ENCODE measurements at regions not wholly inside any gene's neighbourhood (a gene's known extent, or its start where the extent isn't known, plus 50 kb on each side); places are given as distances from the start of the nearest gene placed in this dataset.

- Histone ChIP-seq H3K27me3 (ENCODE audit: control insufficient read depth, insufficient read depth, low read length) (no peaks in the 10 kb centered on the region), H3K4me3 (ENCODE audit: low read depth, low read length) (no peak overlapping the region), H3K4me1 (no peaks in the 10 kb centered on the region), H3K9ac (no peak overlapping the region), H3K79me2 (no peaks in the 10 kb centered on the region), H2AFZ (no peak overlapping the region), H3K9me3 (ENCODE audit: control insufficient read depth, low read length) (no peaks in the 10 kb centered on the region), H3K36me3 (ENCODE audit: control insufficient read depth, insufficient read depth, low read length) (no peaks in the 10 kb centered on the region), H3K4me2 (ENCODE audit: low read length) (no peak overlapping the region), H3K27ac (no peak overlapping the region)
- no peak for TF ChIP-seq CTCF (IDR thresholded peaks at IDR 0.05)
These were observed 916.2 kb downstream of the METTL15 start for GRCh38 chr11:29024386-29024785.

GRCh38 chr11:29023761-29024160 lies 915.6 kb downstream of the METTL15 start:
- Histone ChIP-seq H3K9ac (no peak overlapping the region), H3K27me3 (ENCODE audit: control insufficient read depth, insufficient read depth, low read length) (no peaks in the 10 kb centered on the region), H3K4me3 (ENCODE audit: low read depth, low read length) (no peak overlapping the region), H3K9me3 (ENCODE audit: control insufficient read depth, low read length) (no peaks in the 10 kb centered on the region), H3K4me1 (no peaks in the 10 kb centered on the region), H3K36me3 (ENCODE audit: control insufficient read depth, insufficient read depth, low read length) (no peaks in the 10 kb centered on the region), H3K4me2 (ENCODE audit: low read length) (no peak overlapping the region), H3K79me2 (no peaks in the 10 kb centered on the region), H2AFZ (no peak overlapping the region), H3K27ac (no peak overlapping the region)
- TF ChIP-seq CTCF (IDR thresholded peaks at IDR 0.05), result no peak

- no peak overlapping the region for H3K4me2 ChIP-seq (ENCODE audit: low read length)
- H3K27me3 ChIP-seq (ENCODE audit: control insufficient read depth, insufficient read depth, low read length), result no peaks in the 10 kb centered on the region
- H3K27ac ChIP-seq, result no peak overlapping the region
- TF ChIP-seq CTCF (IDR thresholded peaks at IDR 0.05), result no peak
- H3K4me1 ChIP-seq, result no peaks in the 10 kb centered on the region
- no peak overlapping the region for H3K9ac ChIP-seq
- no peak overlapping the region for H3K4me3 ChIP-seq (ENCODE audit: low read depth, low read length)
- no peaks in the 10 kb centered on the region for H3K9me3 ChIP-seq (ENCODE audit: control insufficient read depth, low read length)
- no peaks in the 10 kb centered on the region for H3K36me3 ChIP-seq (ENCODE audit: control insufficient read depth, insufficient read depth, low read length)
- H2AFZ ChIP-seq, result no peak overlapping the region
- H3K79me2 ChIP-seq, result no peaks in the 10 kb centered on the region
These were observed 914.5 kb downstream of the METTL15 start for GRCh38 chr11:29022676-29023075.

- TF ChIP-seq CTCF (IDR thresholded peaks at IDR 0.05), result no peak
These were observed 911.9 kb downstream of the METTL15 start for GRCh38 chr11:29019960-29020683.

GRCh38 chr11:29018631-29019030 lies 910.4 kb downstream of the METTL15 start:
- no peak overlapping the region for H3K9ac ChIP-seq
- no peaks in the 10 kb centered on the region for H3K4me1 ChIP-seq
- H3K27ac ChIP-seq, result no peak overlapping the region
- H3K36me3 ChIP-seq (ENCODE audit: control insufficient read depth, insufficient read depth, low read length), result no peaks in the 10 kb centered on the region
- no peaks in the 10 kb centered on the region for H3K27me3 ChIP-seq (ENCODE audit: control insufficient read depth, insufficient read depth, low read length)
- no peak for TF ChIP-seq CTCF (IDR thresholded peaks at IDR 0.05)
- no peaks in the 10 kb centered on the region for H3K79me2 ChIP-seq
- H3K9me3 ChIP-seq (ENCODE audit: control insufficient read depth, low read length), result no peaks in the 10 kb centered on the region
- H2AFZ ChIP-seq, result no peak overlapping the region
- no peak overlapping the region for H3K4me2 ChIP-seq (ENCODE audit: low read length)
- no peak overlapping the region for H3K4me3 ChIP-seq (ENCODE audit: low read depth, low read length)

More at GRCh38 chr11:29019960-29020683, 911.9 kb downstream of the METTL15 start:
- H3K4me2 ChIP-seq (ENCODE audit: low read length), result no peak overlapping the region
- H3K27me3 ChIP-seq (ENCODE audit: control insufficient read depth, insufficient read depth, low read length), result no peaks in the 10 kb centered on the region
- H3K9me3 ChIP-seq (ENCODE audit: control insufficient read depth, low read length), result no peaks in the 10 kb centered on the region
- no peaks in the 10 kb centered on the region for H3K4me1 ChIP-seq
- no peak overlapping the region for H3K27ac ChIP-seq
- H3K36me3 ChIP-seq (ENCODE audit: control insufficient read depth, insufficient read depth, low read length), result no peaks in the 10 kb centered on the region
- H3K9ac ChIP-seq, result no peak overlapping the region
- no peaks in the 10 kb centered on the region for H3K79me2 ChIP-seq
- H2AFZ ChIP-seq, result no peak overlapping the region
- no peak overlapping the region for H3K4me3 ChIP-seq (ENCODE audit: low read depth, low read length)

All from parathyroid adenoma (tissue), 2 donors.